ENCODE measurements at regions not wholly inside any gene's neighbourhood (a gene's known extent, or its start where the extent isn't known, plus 50 kb on each side); places are given as distances from the start of the nearest gene placed in this dataset.

DNA sequence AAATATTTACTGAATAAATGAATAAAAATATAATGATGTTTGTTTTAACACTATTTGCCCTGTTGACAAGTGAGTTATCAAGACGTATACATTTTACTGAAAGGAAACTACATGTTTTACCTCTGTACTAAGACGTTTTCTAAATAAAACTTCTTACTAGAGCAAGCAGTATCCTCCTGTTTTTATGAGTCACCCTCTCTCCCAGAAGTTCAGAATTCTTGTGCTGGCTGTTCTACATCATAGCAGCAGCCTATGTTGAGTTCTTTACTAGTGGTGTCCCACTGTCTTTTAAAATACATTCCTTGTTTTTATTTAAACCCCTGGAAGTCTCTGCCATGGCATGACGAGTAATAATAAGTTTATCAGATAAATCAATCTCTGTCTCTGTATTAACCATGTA, 297.4 kb downstream of the CALCRL start:
- WGBS, 2 donors, result 42 to 44% methylated on average over 3 of the region's 3 CpGs

DNA sequence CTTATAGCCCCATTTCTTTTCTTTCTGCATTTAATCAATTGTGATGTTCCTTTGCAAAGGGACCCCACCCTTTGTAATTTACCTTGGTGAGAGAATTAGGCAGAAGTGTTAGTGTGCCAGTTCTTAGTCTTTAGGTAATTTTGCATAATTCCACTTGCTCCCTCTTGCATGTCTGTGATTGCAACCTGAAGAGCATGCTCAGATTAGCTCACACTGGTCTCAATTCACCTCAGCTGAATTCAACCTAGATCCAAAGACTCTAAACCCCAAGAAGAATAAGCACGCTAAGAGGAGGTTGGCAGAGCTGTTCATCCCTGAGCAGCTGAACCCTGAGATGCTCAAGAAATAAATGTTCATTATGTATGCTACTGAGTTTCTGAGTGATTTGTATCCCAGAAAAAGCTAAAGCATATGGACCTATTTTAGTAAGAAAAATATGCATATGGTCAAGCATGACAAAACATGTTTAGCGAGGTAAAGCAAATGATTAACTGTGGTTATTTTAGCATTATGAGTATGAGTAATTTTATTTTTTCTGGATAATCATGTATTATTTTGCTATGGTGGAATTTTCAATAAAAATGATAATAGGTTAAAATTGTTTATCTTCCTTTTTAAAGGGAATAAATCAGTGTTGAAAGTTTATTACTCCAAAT, 299.2 kb upstream of the ZSWIM2 start:
- Histone ChIP-seq H3K27ac (no peak overlapping the region), H3K4me1 (no peaks in the 10 kb centered on the region), H3K9me3 (peaks cover 0 to 4% (median 0%) of the 10 kb centered on the region in 4 donors), H3K36me3 (no peaks in the 10 kb centered on the region), H3K27me3 (no peaks in the 10 kb centered on the region), H3K4me3 (no peak overlapping the region)
- no peak for DNase-seq
- no peak for ATAC-seq (ENCODE audit: low FRiP score in 2 of 2)
- TF ChIP-seq, protein P1, sequence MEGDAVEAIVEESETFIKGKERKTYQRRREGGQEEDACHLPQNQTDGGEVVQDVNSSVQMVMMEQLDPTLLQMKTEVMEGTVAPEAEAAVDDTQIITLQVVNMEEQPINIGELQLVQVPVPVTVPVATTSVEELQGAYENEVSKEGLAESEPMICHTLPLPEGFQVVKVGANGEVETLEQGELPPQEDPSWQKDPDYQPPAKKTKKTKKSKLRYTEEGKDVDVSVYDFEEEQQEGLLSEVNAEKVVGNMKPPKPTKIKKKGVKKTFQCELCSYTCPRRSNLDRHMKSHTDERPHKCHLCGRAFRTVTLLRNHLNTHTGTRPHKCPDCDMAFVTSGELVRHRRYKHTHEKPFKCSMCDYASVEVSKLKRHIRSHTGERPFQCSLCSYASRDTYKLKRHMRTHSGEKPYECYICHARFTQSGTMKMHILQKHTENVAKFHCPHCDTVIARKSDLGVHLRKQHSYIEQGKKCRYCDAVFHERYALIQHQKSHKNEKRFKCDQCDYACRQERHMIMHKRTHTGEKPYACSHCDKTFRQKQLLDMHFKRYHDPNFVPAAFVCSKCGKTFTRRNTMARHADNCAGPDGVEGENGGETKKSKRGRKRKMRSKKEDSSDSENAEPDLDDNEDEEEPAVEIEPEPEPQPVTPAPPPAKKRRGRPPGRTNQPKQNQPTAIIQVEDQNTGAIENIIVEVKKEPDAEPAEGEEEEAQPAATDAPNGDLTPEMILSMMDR (IDR thresholded peaks at IDR 0.05), result no peak
- TF ChIP-seq POLR2A (IDR thresholded peaks at IDR 0.05) (no peak), EP300 (IDR thresholded peaks at IDR 0.05) (no peak), POLR2AphosphoS5 (IDR thresholded peaks at IDR 0.05) (no peak)
- 46 to 47% methylated on average over 2 of the region's 2 CpGs for WGBS, 2 donors

More for the DNA sequence above, 297.4 kb downstream of the CALCRL start:
- Histone ChIP-seq H3K27me3 (no peaks in the 10 kb centered on the region), H3K27ac (no peak overlapping the region), H3K4me1 (no peaks in the 10 kb centered on the region), H3K9me3 (peaks cover 4 to 9% (median 4%) of the 10 kb centered on the region in 4 donors), H3K4me3 (no peak overlapping the region), H3K36me3 (no peaks in the 10 kb centered on the region)
- ATAC-seq (ENCODE audit: low FRiP score in 2 of 2), result no peak
- no peak for TF ChIP-seq POLR2AphosphoS5 (IDR thresholded peaks at IDR 0.05)
- TF ChIP-seq EP300 (IDR thresholded peaks at IDR 0.05), result no peak
- TF ChIP-seq, protein P1 (IDR thresholded peaks at IDR 0.05), result no peak
- TF ChIP-seq POLR2A (IDR thresholded peaks at IDR 0.05), result no peak
- no peak for DNase-seq

GRCh38 chr2:187143537-187143936, 294.6 kb upstream of the ZSWIM2 start:
- TF ChIP-seq EP300 (IDR thresholded peaks at IDR 0.05) (no peak), POLR2AphosphoS5 (IDR thresholded peaks at IDR 0.05) (no peak), POLR2A (IDR thresholded peaks at IDR 0.05) (no peak)
- TF ChIP-seq, protein P1 (IDR thresholded peaks at IDR 0.05), result no peak
- ATAC-seq (ENCODE audit: low FRiP score in 2 of 2), result no peak
- no peak for DNase-seq
- Histone ChIP-seq H3K9me3 (peaks cover 0 to 4% (median 0%) of the 10 kb centered on the region in 4 donors), H3K4me3 (no peak overlapping the region), H3K36me3 (no peaks in the 10 kb centered on the region), H3K4me1 (no peaks in the 10 kb centered on the region), H3K27me3 (no peaks in the 10 kb centered on the region), H3K27ac (no peak overlapping the region)
- 87 to 88% methylated on average over 3 of the region's 3 CpGs for WGBS, 2 donors

DNA sequence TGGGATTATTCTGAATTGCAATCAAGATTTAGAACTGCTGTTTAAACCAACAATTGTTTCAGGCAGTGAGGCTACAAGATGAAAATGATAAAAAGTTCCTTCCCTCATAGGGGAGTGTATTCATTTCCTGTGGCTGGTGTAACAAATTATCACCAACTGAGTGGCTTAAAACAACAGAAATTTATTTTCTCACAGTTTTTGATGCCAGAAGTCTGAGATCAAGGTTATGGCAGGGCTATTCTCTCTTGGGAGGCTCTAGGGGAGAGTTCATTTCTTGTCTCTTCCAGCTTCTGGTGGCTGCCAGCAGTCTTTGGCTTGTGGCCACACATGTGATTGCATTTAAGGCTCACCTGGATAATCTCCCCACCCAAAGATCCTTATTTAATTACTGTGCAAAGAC, 290.5 kb upstream of the ZSWIM2 start:
- H3K27me3 ChIP-seq, result no peaks in the 10 kb centered on the region
- DNase-seq (no peak), ATAC-seq (ENCODE audit: low FRiP score in 2 of 2) (no peak)
- H3K27ac ChIP-seq, result no peak overlapping the region
- no peaks in the 10 kb centered on the region for H3K36me3 ChIP-seq
- TF ChIP-seq POLR2A (IDR thresholded peaks at IDR 0.05) (no peak), POLR2AphosphoS5 (IDR thresholded peaks at IDR 0.05) (no peak), EP300 (IDR thresholded peaks at IDR 0.05) (no peak)
- TF ChIP-seq, protein P1 (IDR thresholded peaks at IDR 0.05), result no peak
- H3K4me3 ChIP-seq, result no peak overlapping the region
- H3K9me3 ChIP-seq, result no peaks in the 10 kb centered on the region
- no peaks in the 10 kb centered on the region for H3K4me1 ChIP-seq

GRCh38 chr2:187138265-187138664, 289.3 kb upstream of the ZSWIM2 start:
- ATAC-seq (ENCODE audit: low FRiP score in 2 of 2) (peak in 1 of 2 donors; percentile 47), DNase-seq (no peak)
- Histone ChIP-seq H3K4me3 (no peak overlapping the region), H3K36me3 (no peaks in the 10 kb centered on the region), H3K27ac (peak overlapping the region in 1 of 4 donors; percentile 13), H3K27me3 (no peaks in the 10 kb centered on the region), H3K4me1 (no peaks in the 10 kb centered on the region), H3K9me3 (no peaks in the 10 kb centered on the region)
- TF ChIP-seq, protein P1 (IDR thresholded peaks at IDR 0.05), result peak in 4 of 6 experiments; percentile 11 to 37 (median 25)
- TF ChIP-seq POLR2A (IDR thresholded peaks at IDR 0.05), result no peak
- WGBS, 2 donors, result 26 to 47% methylated on average over 1 of the region's 1 CpG

All from upper lobe of left lung (tissue), 6 donors.